Activated CD4-positive, alpha-beta memory T cell treated with anti-CD3 and anti-CD28 coated beads for 36 hours (primary cell): ENCODE measurements at regions not wholly inside any gene's neighbourhood (a gene's known extent, or its start where the extent isn't known, plus 50 kb on each side); places are given as distances from the start of the nearest gene placed in this dataset.
"Not testable (repeated sequence)": the region's sequence is repeated elsewhere in the genome, so short reads cannot be mapped to it uniquely, and the experiment has no call there.

Experiments
- CTCF ChIA-PET: fragments of 350-600 bp; sonication (Branson Sonifier 250); formaldehyde crosslinking; loops from one replicate; lab custom pipeline; 2021; ENCODE audit warnings: antibody characterized with exemption, inconsistent platforms; lab: Charles Lee
- POLR2A ChIA-PET: fragments of 350-600 bp; sonication (Branson Sonifier 250); formaldehyde crosslinking; loops from one replicate; lab custom pipeline; 2021; ENCODE audit warnings: antibody characterized with exemption; lab: Charles Lee
- DNase-seq: peaks from one replicate; pipeline ENCODE4 v3.0.0-alpha.2; 2020
- H3K27ac Mint-ChIP-seq: one replicate; pipeline ENCODE4 v1.8.0; 2021; ENCODE audit warnings: mixed read lengths
- H3K27me3 Mint-ChIP-seq: one replicate; pipeline ENCODE4 v1.8.0; 2021; ENCODE audit warnings: mixed read lengths
- H3K36me3 Mint-ChIP-seq: one replicate; pipeline ENCODE4 v1.8.0; 2021; ENCODE audit warnings: mixed read lengths
- H3K4me1 Mint-ChIP-seq: one replicate; pipeline ENCODE4 v1.8.0; 2021; ENCODE audit warnings: low read depth, mixed read lengths
- H3K4me3 Mint-ChIP-seq: one replicate; pipeline ENCODE4 v1.8.0; 2021; ENCODE audit warnings: mild to moderate bottlenecking, mixed read lengths
- H3K9me3 Mint-ChIP-seq: one replicate; pipeline ENCODE4 v1.8.0; 2021; ENCODE audit warnings: mixed read lengths
- intact Hi-C: fragments of 100-400 bp; cut with micrococcal nuclease; formaldehyde crosslinking; loops from one replicate; pipeline ENCODE4 v1.15.1; 2023

DNA sequence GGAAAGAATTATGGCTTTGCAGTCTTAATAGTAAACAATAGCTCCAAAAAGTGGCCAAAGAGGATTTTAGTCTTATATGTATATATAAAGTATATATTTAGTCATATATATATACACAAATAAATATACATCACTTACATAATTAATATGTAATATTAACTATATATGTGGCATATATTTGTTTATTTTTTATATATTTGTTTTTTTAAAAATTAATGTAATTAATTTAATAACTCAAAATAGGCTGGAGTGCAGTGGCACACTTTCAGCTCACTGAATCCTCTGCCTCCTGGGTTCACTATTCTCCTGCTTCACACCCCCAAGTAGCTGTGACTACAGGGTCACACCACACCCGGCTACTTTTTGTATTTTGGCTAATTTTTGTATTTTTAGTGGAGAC lies 532.6 kb downstream of the KCNT2 start:
- H3K36me3 Mint-ChIP-seq, result no peaks in the 10 kb centered on the region
- H3K9me3 Mint-ChIP-seq, result no peaks in the 10 kb centered on the region
- CTCF ChIA-PET, result no interaction called here
- POLR2A ChIA-PET, result no interaction called here
- intact Hi-C loops, result no loop called here
- H3K4me1 Mint-ChIP-seq, result no peaks in the 10 kb centered on the region
- no peak overlapping the region for H3K27ac Mint-ChIP-seq
- H3K4me3 Mint-ChIP-seq, result no peak overlapping the region
- no peak for DNase-seq
- no peaks in the 10 kb centered on the region for H3K27me3 Mint-ChIP-seq

DNA sequence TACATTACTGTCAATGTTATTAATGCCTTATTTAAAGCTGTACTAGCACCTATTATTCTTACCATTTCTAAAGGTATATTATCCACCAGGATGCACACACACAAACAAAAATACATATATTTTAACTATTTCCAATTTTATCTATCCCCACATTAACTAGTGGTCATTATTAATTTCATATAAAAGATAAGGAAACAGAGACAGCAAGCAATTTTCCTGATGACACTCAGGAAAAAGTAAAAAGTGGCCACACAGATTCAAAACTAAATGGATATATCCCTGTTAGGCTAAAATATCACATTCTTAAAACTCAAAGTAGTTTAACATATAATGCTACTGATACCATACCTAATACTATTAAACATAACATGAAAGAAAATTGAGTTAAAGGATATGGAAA lies 534.1 kb downstream of the KCNT2 start:
- no peaks in the 10 kb centered on the region for H3K4me1 Mint-ChIP-seq
- no peak overlapping the region for H3K4me3 Mint-ChIP-seq
- H3K27ac Mint-ChIP-seq, result no peak overlapping the region
- ChIA-PET CTCF (no interaction called here), POLR2A (no interaction called here)
- H3K9me3 Mint-ChIP-seq, result no peaks in the 10 kb centered on the region
- intact Hi-C loops, result no loop called here
- no peaks in the 10 kb centered on the region for H3K36me3 Mint-ChIP-seq
- no peak for DNase-seq
- no peaks in the 10 kb centered on the region for H3K27me3 Mint-ChIP-seq

DNA sequence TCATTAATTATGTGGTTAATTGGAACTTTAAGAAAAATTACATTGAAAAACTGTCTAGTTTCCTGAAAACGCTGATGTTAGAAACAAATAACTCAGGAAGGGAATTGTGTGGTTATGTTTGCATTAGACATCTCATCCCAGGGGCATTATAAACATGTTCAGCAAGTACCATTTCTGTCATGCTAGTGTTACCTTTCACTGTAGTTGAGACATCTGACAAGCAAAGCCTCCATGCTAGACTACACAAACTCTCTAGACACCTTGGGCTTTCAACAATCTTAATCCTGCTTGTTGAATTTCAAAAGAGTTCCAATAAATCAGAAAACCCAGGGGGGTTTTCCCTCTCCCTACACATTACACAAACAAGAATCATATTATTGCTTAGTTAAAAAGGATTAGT lies 536.8 kb downstream of the KCNT2 start:
- H3K36me3 Mint-ChIP-seq, result no peaks in the 10 kb centered on the region
- no peaks in the 10 kb centered on the region for H3K4me1 Mint-ChIP-seq
- H3K27me3 Mint-ChIP-seq, result no peaks in the 10 kb centered on the region
- POLR2A ChIA-PET, result no interaction called here
- no peak overlapping the region for H3K27ac Mint-ChIP-seq
- DNase-seq, result no peak
- intact Hi-C loops, result no loop called here
- no peak overlapping the region for H3K4me3 Mint-ChIP-seq
- CTCF ChIA-PET, result no interaction called here
- peaks cover 2% of the 10 kb centered on the region for H3K9me3 Mint-ChIP-seq

DNA sequence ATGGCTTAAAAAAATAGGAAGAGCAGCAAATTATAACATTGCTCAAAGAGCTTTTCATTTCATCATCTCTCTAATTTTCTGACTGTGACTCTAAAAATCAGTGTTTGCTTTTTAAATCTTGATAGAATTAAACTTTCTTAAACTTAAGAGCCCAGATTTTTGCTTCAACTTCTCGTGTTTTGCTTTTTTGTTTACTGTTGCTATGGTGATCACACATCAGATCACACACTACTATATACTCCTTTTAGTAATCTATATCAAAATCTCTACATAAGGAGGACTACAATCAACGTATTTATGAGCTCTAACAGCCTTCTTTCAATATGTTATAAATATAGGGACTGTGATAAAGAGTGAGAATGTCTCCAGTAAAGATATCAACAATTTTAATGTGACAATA lies 537.3 kb downstream of the KCNT2 start:
- no peaks in the 10 kb centered on the region for H3K36me3 Mint-ChIP-seq
- H3K27me3 Mint-ChIP-seq, result no peaks in the 10 kb centered on the region
- H3K4me1 Mint-ChIP-seq, result no peaks in the 10 kb centered on the region
- DNase-seq, result no peak
- H3K4me3 Mint-ChIP-seq, result no peak overlapping the region
- H3K9me3 Mint-ChIP-seq, result peaks cover 2% of the 10 kb centered on the region
- H3K27ac Mint-ChIP-seq, result no peak overlapping the region
- POLR2A ChIA-PET, result no interaction called here
- CTCF ChIA-PET, result no interaction called here
- intact Hi-C loops, result no loop called here

DNA sequence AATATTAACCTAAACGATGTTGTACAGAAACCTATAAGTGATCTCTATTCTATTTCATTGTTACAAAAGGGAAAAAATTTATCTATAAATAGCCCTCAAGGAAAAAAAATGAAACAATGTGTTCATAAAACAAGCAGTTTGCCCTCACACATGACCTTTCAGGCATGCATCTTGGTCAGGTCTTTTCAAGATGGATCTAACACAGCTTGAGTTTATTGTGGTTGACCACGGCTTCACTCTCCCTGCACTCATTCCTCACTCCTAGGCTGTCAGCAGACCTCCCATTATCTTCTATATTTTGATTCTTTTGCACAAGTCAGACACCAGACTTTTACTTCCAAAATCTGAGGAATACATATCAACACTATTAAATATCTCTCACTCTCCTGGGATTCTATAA lies 544.3 kb downstream of the KCNT2 start:
- CTCF ChIA-PET, result no interaction called here

DNA sequence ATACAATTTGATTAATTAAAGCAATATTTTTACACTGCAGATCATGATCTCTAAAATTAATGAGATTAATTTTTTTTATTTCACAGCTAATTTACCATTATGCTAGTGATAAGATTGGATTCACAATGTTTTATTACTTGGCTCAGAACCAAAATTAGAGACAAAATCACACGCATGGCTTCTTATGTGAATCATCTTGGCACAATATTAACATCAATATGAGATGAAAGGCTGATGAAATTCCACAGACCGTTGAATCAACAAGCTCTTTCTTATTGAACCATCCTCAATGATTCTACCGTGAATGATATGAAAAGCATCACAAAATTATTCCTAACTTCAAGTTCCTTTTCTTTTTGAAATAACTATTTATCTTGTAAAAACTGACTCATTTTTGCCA lies 544.9 kb downstream of the KCNT2 start:
- intact Hi-C loops, result no loop called here
- no peak for DNase-seq
- no peaks in the 10 kb centered on the region for H3K27me3 Mint-ChIP-seq
- H3K4me1 Mint-ChIP-seq, result no peaks in the 10 kb centered on the region
- no peaks in the 10 kb centered on the region for H3K36me3 Mint-ChIP-seq
- H3K9me3 Mint-ChIP-seq, result peaks cover 2% of the 10 kb centered on the region
- H3K27ac Mint-ChIP-seq, result no peak overlapping the region
- ChIA-PET CTCF (no interaction called here), POLR2A (no interaction called here)
- no peak overlapping the region for H3K4me3 Mint-ChIP-seq

More for the DNA sequence above, 544.3 kb downstream of the KCNT2 start:
- no peak for DNase-seq
- no peaks in the 10 kb centered on the region for H3K27me3 Mint-ChIP-seq
- no peak overlapping the region for H3K4me3 Mint-ChIP-seq
- POLR2A ChIA-PET, result no interaction called here
- H3K4me1 Mint-ChIP-seq, result no peaks in the 10 kb centered on the region
- no peaks in the 10 kb centered on the region for H3K36me3 Mint-ChIP-seq
- intact Hi-C loops, result no loop called here
- no peak overlapping the region for H3K27ac Mint-ChIP-seq
- peaks cover 2% of the 10 kb centered on the region for H3K9me3 Mint-ChIP-seq

DNA sequence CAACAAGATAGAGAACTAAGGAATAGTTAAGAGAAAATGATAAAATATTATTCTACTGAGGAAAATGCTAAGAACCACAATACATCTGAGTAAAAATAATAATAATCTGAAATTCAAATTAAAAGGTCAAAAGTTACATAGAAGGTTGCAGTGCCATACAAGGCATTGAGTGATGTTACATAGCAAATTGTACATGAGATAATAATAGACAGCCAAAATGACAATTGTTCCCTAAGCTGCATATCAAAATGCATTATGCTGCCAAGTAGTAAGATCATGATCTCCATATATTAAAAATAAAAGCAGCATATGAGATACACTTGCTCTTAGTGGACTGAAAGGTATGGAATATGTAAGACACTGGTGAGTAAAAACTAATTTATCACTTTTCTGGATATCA lies 547.7 kb downstream of the KCNT2 start:
- no peaks in the 10 kb centered on the region for H3K4me1 Mint-ChIP-seq
- no peaks in the 10 kb centered on the region for H3K36me3 Mint-ChIP-seq
- H3K27me3 Mint-ChIP-seq, result peaks cover 2% of the 10 kb centered on the region
- no peak for DNase-seq
- ChIA-PET CTCF (no interaction called here), POLR2A (no interaction called here)
- no peak overlapping the region for H3K4me3 Mint-ChIP-seq
- intact Hi-C loops, result no loop called here
- peaks cover 3% of the 10 kb centered on the region for H3K9me3 Mint-ChIP-seq
- H3K27ac Mint-ChIP-seq, result no peak overlapping the region

DNA sequence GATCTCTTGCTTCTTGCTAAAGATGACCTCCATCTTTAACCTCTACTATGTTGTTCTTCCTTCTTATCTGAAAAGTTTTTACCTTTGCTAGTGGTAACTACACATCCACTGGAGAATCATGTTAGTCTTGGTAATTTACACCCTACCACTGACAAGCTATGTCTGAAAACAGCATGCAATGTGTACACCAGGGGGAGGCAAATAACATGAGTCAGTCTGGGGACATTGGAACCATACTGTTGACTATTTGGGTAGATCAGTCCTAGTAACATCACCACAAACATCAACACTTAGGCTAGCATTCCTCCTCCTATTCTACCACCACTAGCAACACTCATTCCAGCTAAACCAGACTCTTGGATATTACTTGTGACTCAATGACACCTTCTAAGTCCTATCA lies 549.0 kb downstream of the KCNT2 start:
- H3K4me1 Mint-ChIP-seq, result no peaks in the 10 kb centered on the region
- H3K36me3 Mint-ChIP-seq, result no peaks in the 10 kb centered on the region
- peaks cover 3% of the 10 kb centered on the region for H3K9me3 Mint-ChIP-seq
- CTCF ChIA-PET, result no interaction called here
- no peak for DNase-seq
- peaks cover 2% of the 10 kb centered on the region for H3K27me3 Mint-ChIP-seq
- intact Hi-C loops, result no loop called here
- POLR2A ChIA-PET, result no interaction called here
- H3K4me3 Mint-ChIP-seq, result no peak overlapping the region
- no peak overlapping the region for H3K27ac Mint-ChIP-seq

DNA sequence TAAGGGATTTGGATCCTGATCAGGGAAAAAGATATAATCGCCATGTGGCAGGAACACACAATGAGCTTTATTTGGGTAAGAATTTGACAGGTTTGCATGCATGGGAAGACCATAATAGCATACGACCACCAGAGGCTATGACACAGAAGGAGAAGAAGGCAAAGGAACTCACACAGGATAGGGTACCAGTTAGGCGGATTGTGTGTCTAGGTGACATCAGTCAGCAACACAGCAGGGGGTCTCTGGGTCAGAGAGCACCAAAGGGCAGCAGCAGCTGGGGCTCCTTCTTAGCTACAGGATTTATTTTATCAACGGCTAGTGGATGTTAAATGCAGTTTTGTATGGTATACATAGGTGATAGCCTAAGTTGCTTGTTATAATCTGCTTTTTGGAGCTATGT lies 551.3 kb downstream of the KCNT2 start:
- POLR2A ChIA-PET, result no interaction called here
- Mint-ChIP-seq H3K27me3 (peaks cover 2% of the 10 kb centered on the region), H3K9me3 (peaks cover 3% of the 10 kb centered on the region)

DNA sequence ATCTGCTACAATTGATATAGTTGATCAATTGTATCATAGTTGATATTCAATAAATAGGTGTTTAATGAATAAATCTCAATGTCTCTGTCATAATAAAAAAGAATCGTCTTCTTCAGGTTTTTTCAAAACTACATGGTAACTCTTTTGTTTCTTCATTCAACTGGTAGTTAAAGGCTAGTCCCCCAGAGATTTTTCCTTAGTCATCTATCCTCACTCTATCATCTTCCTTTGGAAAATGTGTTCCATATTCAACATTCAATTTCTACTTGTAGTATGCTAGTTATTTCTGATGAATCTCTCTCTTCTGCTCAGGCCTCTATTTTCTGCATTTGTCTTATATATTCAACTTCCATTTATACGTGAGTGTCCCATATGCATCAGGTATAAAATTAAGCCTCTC lies 558.8 kb downstream of the KCNT2 start:
- intact Hi-C loops, result no loop called here
- DNase-seq, result no peak
- Mint-ChIP-seq H3K27ac (no peak overlapping the region), H3K27me3 (no peaks in the 10 kb centered on the region), H3K36me3 (no peaks in the 10 kb centered on the region), H3K9me3 (peaks cover 2% of the 10 kb centered on the region), H3K4me3 (no peak overlapping the region), H3K4me1 (no peaks in the 10 kb centered on the region)
- CTCF ChIA-PET, result no interaction called here
- POLR2A ChIA-PET, result no interaction called here

More for the DNA sequence above, 551.3 kb downstream of the KCNT2 start:
- H3K36me3 Mint-ChIP-seq, result no peaks in the 10 kb centered on the region
- no peaks in the 10 kb centered on the region for H3K4me1 Mint-ChIP-seq
- H3K27ac Mint-ChIP-seq, result no peak overlapping the region
- CTCF ChIA-PET, result no interaction called here
- H3K4me3 Mint-ChIP-seq, result no peak overlapping the region
- intact Hi-C loops, result no loop called here
- no peak for DNase-seq

DNA sequence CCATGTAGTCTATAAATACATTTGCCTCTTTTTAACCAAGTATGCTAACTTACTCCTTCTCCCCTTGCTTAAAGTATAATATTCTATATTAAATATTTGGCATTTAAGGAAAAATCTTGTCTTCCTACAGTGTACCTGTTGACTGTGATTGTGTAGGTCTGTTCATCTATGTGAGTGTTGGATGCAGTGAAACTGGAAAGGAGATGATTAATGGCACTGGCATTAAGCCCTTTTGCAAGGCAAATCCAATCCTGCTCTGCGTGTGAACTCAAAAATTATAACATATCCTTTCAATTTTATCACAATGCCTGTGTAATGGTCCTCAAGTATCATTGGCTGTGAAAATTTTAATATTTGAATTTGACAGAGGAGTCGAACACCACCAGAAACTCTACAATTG lies 565.0 kb downstream of the KCNT2 start:
- ChIA-PET POLR2A (no interaction called here), CTCF (no interaction called here)
- intact Hi-C loops, result no loop called here
- H3K4me1 Mint-ChIP-seq, result no peaks in the 10 kb centered on the region
- no peak for DNase-seq
- no peak overlapping the region for H3K4me3 Mint-ChIP-seq
- H3K36me3 Mint-ChIP-seq, result no peaks in the 10 kb centered on the region
- H3K9me3 Mint-ChIP-seq, result peaks cover 13% of the 10 kb centered on the region
- H3K27ac Mint-ChIP-seq, result no peak overlapping the region
- H3K27me3 Mint-ChIP-seq, result no peaks in the 10 kb centered on the region

DNA sequence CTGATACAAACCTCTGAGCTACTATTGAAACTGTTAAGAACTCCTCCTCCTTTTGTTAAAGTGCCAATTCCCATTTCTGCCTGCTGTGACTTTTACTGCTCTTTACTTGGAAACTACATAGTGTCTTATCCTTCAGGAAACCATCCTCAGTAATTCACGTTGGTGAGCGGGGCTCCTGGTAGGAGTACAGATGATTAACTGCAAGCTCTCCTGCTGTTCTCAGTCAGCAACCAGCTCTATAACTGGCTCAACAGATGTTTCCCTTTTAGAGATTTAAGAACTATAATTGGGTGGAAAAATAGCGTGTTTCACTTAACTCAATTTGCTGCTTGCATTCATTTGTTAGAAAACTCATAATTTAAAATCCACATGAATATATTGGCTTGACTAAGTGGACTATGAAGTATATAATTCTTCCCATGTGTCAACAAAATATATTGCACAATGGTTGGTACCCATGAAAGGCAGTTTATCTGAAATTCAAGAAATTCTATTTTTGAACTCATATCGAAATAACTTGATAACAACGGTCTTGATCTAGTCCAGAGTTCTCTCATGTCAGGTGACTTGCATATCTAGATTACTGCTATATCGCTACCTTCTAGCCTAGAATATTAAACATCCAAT lies 574.0 kb downstream of the KCNT2 start:
- intact Hi-C loops, result no loop called here
- Mint-ChIP-seq H3K27ac (no peak overlapping the region), H3K27me3 (no peaks in the 10 kb centered on the region), H3K9me3 (peaks cover 7% of the 10 kb centered on the region), H3K4me3 (no peak overlapping the region), H3K4me1 (no peaks in the 10 kb centered on the region), H3K36me3 (no peaks in the 10 kb centered on the region)
- POLR2A ChIA-PET, result no interaction called here
- CTCF ChIA-PET, result no interaction called here
- no peak for DNase-seq

DNA sequence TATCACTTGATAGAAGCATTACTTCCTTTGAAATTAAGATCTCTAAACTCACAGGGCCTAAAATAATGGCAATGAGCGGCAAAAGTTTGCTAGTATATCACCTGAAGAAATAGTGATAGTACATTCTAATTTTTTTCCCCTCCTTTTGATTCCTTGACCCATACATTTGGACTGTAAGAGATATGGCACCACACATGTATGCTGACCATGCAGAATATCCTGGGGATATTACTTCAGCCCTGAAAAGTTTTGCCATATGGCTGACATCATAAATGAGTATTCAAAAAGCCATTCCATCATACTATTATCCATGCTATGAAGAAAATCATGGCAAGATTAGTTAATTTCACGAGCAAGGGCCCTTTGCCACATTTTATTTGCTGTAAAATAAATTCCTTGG lies 576.9 kb downstream of the KCNT2 start:
- H3K27me3 Mint-ChIP-seq, CTCF ChIA-PET, POLR2A ChIA-PET: not testable (repeated sequence)

More for the DNA sequence above, 576.9 kb downstream of the KCNT2 start:
- H3K27ac Mint-ChIP-seq, DNase-seq, intact Hi-C loops, H3K4me3 Mint-ChIP-seq, H3K9me3 Mint-ChIP-seq, H3K36me3 Mint-ChIP-seq, H3K4me1 Mint-ChIP-seq: not testable (repeated sequence)
